COR-L47 (cell line): ENCODE measurements at regions not wholly inside any gene's neighbourhood (a gene's known extent, or its start where the extent isn't known, plus 50 kb on each side); places are given as distances from the start of the nearest gene placed in this dataset.
"Not testable (repeated sequence)": the region's sequence is repeated elsewhere in the genome, so short reads cannot be mapped to it uniquely, and the experiment has no call there.

ENCODE experiments used
- DNase-seq: peaks from one replicate; lab custom pipeline; 2025; lab: John Stamatoyannopoulos, UW

GRCh38 chr5:145104106-145104505 is 731.0 kb downstream of the PRELID2 start:
- DNase-seq, result no peak

GRCh38 chr5:145101246-145101645 is 733.9 kb downstream of the PRELID2 start:
- no peak for DNase-seq

- no peak for DNase-seq
Measured at GRCh38 chr5:145090115-145090514, 745.0 kb downstream of the PRELID2 start.

- DNase-seq, result no peak
Measured at GRCh38 chr5:145084834-145085233, 750.3 kb downstream of the PRELID2 start.

- no peak for DNase-seq
Measured at GRCh38 chr5:145077028-145077427, 758.1 kb downstream of the PRELID2 start.

- DNase-seq, result no peak
Measured at GRCh38 chr5:145076040-145076439, 759.1 kb downstream of the PRELID2 start.

- no peak for DNase-seq
Measured at GRCh38 chr5:145072889-145073288, 762.3 kb downstream of the PRELID2 start.

- no peak for DNase-seq
Measured at GRCh38 chr5:145068721-145069120, 766.4 kb downstream of the PRELID2 start.

GRCh38 chr5:145062280-145063062 is 772.7 kb downstream of the PRELID2 start:
- DNase-seq, result no peak

GRCh38 chr5:145056800-145057199 is 778.3 kb downstream of the PRELID2 start:
- no peak for DNase-seq

- no peak for DNase-seq
Measured at GRCh38 chr5:145050181-145050580, 785.0 kb downstream of the PRELID2 start.

GRCh38 chr5:145044970-145045369 is 790.2 kb downstream of the PRELID2 start:
- no peak for DNase-seq

- no peak for DNase-seq
Measured at GRCh38 chr5:145028626-145029025, 806.5 kb downstream of the PRELID2 start.

- DNase-seq, result no peak
Measured at GRCh38 chr5:145027286-145027685, 807.9 kb downstream of the PRELID2 start.

- DNase-seq, result no peak
Measured at GRCh38 chr5:145025775-145026174, 809.4 kb downstream of the PRELID2 start.

GRCh38 chr5:145015146-145015545 is 820.0 kb downstream of the PRELID2 start:
- no peak for DNase-seq

- no peak for DNase-seq
Measured at GRCh38 chr5:145014109-145014508, 821.0 kb downstream of the PRELID2 start.

- DNase-seq, result no peak
Measured at GRCh38 chr5:145010834-145011233, 824.3 kb downstream of the PRELID2 start.

GRCh38 chr5:145008876-145009530 is 826.1 kb downstream of the PRELID2 start:
- no peak for DNase-seq

- not testable (repeated sequence) for DNase-seq
Measured at GRCh38 chr5:144994356-144994755, 823.7 kb downstream of the KCTD16 start.

- no peak for DNase-seq
Measured at GRCh38 chr5:144983101-144983500, 812.4 kb downstream of the KCTD16 start.

- no peak for DNase-seq
Measured at GRCh38 chr5:144979516-144980264, 809.0 kb downstream of the KCTD16 start.

GRCh38 chr5:144972317-144972716 is 801.6 kb downstream of the KCTD16 start:
- DNase-seq, result no peak
